Loucy (cell line): ENCODE measurements at regions not wholly inside any gene's neighbourhood (a gene's known extent, or its start where the extent isn't known, plus 50 kb on each side); places are given as distances from the start of the nearest gene placed in this dataset.

ENCODE experiments used
- EZH2phosphoT487 ChIP-seq: fragments of 200-600 bp; IDR thresholded peaks from 2 replicates; pipeline ENCODE4 v1.6.1; 2018; ENCODE audit warnings: antibody characterized with exemption, mild to moderate bottlenecking, moderate library complexity, borderline replicate concordance
- TF ChIP-seq, protein P1 (sequence below): fragments of 200-600 bp; sonication (generic); conservative IDR thresholded peaks from 2 replicates; pipeline ENCODE4 v1.5.1; 2014; ENCODE audit warnings: mild to moderate bottlenecking, antibody characterized with exemption, low read length

DNA sequence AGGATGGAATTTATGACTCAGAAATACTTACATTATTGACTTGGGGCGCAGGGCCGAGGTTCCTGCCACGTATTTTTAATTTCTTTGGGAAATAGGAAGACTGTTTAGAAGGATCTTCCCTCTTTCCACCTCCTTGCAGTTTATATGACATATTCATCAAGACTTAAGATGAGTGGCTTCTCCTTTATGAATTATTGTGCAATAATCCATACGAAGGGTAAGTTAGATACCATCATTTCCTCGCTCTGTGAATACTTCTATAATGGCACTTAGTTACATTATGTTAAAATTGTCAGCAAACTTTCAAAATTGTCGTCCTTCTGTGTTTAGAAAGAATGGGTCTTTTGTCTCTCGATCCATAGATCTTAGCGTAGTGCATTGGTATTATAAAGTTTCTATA is 328.8 kb upstream of the UBE2E3 start:
- TF ChIP-seq, protein P1, sequence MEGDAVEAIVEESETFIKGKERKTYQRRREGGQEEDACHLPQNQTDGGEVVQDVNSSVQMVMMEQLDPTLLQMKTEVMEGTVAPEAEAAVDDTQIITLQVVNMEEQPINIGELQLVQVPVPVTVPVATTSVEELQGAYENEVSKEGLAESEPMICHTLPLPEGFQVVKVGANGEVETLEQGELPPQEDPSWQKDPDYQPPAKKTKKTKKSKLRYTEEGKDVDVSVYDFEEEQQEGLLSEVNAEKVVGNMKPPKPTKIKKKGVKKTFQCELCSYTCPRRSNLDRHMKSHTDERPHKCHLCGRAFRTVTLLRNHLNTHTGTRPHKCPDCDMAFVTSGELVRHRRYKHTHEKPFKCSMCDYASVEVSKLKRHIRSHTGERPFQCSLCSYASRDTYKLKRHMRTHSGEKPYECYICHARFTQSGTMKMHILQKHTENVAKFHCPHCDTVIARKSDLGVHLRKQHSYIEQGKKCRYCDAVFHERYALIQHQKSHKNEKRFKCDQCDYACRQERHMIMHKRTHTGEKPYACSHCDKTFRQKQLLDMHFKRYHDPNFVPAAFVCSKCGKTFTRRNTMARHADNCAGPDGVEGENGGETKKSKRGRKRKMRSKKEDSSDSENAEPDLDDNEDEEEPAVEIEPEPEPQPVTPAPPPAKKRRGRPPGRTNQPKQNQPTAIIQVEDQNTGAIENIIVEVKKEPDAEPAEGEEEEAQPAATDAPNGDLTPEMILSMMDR, result no peak
- no peak for TF ChIP-seq EZH2phosphoT487
